ENCODE measurements at regions not wholly inside any gene's neighbourhood (a gene's known extent, or its start where the extent isn't known, plus 50 kb on each side); places are given as distances from the start of the nearest gene placed in this dataset.

DNA sequence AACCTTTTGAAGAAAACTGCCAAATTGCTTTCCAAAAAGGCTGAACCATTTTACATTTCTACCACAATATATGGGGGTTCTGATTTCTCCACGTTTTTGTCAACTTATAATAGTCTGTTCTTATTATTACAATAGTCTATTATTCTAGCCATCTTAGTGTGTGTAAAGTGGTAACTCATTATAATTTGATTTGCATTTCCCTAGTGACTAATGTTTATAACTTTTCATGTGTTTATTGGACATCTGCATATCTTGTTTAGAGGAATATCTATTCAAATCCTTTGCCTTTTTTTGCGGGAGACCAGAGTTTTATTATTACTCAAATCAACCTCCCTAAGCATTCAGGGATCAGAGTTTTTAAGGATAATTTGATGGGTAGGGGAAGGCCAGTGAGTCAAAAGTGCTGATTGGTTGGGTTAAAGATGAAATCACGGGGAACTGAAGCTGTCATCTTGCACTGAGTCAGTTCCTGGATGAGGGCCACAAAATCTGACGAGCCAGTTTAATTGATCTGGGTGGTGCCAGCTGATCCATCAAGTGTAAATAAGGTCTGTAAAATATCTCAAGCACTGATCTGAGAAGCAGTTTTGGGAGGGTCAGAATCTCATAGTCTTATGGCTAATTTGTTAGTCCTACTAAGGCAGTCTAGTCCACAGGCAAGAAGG, 303.4 kb upstream of the NCKAP5 start:
- ChIA-PET RAD21 (ENCODE audit: low non-redundant PET in 1 of 2, low total read pairs in 2 of 2, uncharacterized antibody in 2 of 2, unreplicated experiment in 2 of 2) (no interaction called here), POLR2A (no interaction called here), CTCF (no interaction called here)
- ATAC-seq (no peak), DNase-seq (ENCODE audit: low read depth, low spot score) (no peak)
- Histone ChIP-seq H3K9ac (ENCODE audit: low read length) (no peak overlapping the region), H3K27ac (ENCODE audit: low read depth, low read length) (no peak overlapping the region), H3K9me2 (ENCODE audit: insufficient read depth) (no peaks in the 10 kb centered on the region), H3K27me3 (ENCODE audit: insufficient read depth, low read length) (peaks cover 6% of the 10 kb centered on the region; the same call in 1 of the 2 replicates), H3K9me3 (ENCODE audit: control insufficient read depth in 1 of 2, insufficient read depth in 1 of 2, low read depth in 1 of 2, low read length in 2 of 2) (no peaks in the 10 kb centered on the region), H3K36me3 (ENCODE audit: control insufficient read depth in 1 of 2, insufficient read depth in 2 of 2, low read length in 2 of 2) (no peaks in the 10 kb centered on the region), H4K20me1 (ENCODE audit: insufficient read depth) (no peaks in the 10 kb centered on the region), H3K4me3 (replicated peaks in 1 of 2; ENCODE audit: low read depth in 1 of 2, low read length in 2 of 2) (no peak overlapping the region), H3K4me1 (ENCODE audit: control insufficient read depth in 1 of 2, insufficient read depth in 2 of 2, low read length in 2 of 2) (no peaks in the 10 kb centered on the region), H3K79me2 (ENCODE audit: insufficient read depth, low read length) (no peaks in the 10 kb centered on the region), H2AFZ (ENCODE audit: low read depth, low read length, poor library complexity, severe bottlenecking) (no peak overlapping the region), H3K4me2 (ENCODE audit: low read length) (no peak overlapping the region)
- TF ChIP-seq ZNF274 (IDR thresholded peaks at IDR 0.05; ENCODE audit: low read depth, low read length) (no peak), EGR1 (IDR thresholded peaks at IDR 0.05; ENCODE audit: low read depth) (no peak), ZFX (IDR thresholded peaks at IDR 0.05) (no peak), SIN3A (IDR thresholded peaks at IDR 0.05; ENCODE audit: low read depth) (no peak), CEBPB (IDR thresholded peaks at IDR 0.05; ENCODE audit: low read depth) (no peak), FOSL1 (IDR thresholded peaks at IDR 0.05; ENCODE audit: low read depth) (no peak), TCF7L2 (IDR thresholded peaks at IDR 0.05; ENCODE audit: borderline replicate concordance, extremely low read depth, insufficient read depth, insufficient read length) (no peak), SP1 (IDR thresholded peaks at IDR 0.05; ENCODE audit: low read depth) (no peak), EZH2phosphoT487 (IDR thresholded peaks at IDR 0.05; ENCODE audit: borderline replicate concordance) (no peak), RAD21 (IDR thresholded peaks at IDR 0.05; ENCODE audit: low read depth) (no peak), YY1 (IDR thresholded peaks at IDR 0.05; ENCODE audit: extremely low read depth, insufficient replicate concordance, low read depth, low read length) (no peak), CBX3 (IDR thresholded peaks at IDR 0.05; ENCODE audit: low read depth) (no peak), JUND (IDR thresholded peaks at IDR 0.05) (no peak), SRF (IDR thresholded peaks at IDR 0.05; ENCODE audit: low read depth) (no peak)
- TF ChIP-seq, protein P1, sequence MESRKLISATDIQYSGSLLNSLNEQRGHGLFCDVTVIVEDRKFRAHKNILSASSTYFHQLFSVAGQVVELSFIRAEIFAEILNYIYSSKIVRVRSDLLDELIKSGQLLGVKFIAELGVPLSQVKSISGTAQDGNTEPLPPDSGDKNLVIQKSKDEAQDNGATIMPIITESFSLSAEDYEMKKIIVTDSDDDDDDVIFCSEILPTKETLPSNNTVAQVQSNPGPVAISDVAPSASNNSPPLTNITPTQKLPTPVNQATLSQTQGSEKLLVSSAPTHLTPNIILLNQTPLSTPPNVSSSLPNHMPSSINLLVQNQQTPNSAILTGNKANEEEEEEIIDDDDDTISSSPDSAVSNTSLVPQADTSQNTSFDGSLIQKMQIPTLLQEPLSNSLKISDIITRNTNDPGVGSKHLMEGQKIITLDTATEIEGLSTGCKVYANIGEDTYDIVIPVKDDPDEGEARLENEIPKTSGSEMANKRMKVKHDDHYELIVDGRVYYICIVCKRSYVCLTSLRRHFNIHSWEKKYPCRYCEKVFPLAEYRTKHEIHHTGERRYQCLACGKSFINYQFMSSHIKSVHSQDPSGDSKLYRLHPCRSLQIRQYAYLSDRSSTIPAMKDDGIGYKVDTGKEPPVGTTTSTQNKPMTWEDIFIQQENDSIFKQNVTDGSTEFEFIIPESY (IDR thresholded peaks at IDR 0.05; ENCODE audit: extremely low read depth, insufficient replicate concordance, low read length): no peak
- TF ChIP-seq, protein P2, sequence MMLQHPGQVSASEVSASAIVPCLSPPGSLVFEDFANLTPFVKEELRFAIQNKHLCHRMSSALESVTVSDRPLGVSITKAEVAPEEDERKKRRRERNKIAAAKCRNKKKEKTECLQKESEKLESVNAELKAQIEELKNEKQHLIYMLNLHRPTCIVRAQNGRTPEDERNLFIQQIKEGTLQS (IDR thresholded peaks at IDR 0.05): no peak
- intact Hi-C loops (cut with micrococcal nuclease): no loop called here
- no TSS peak for BruUV-seq (replicated peaks)
